HG03066 (cell line): ENCODE measurements at regions not wholly inside any gene's neighbourhood (a gene's known extent, or its start where the extent isn't known, plus 50 kb on each side); places are given as distances from the start of the nearest gene placed in this dataset.

Experiments
- ATAC-seq: cut with Tn5 transposase; IDR thresholded peaks from one replicate; pipeline ENCODE4 v1.9.1; 2021; ENCODE audit warnings: low read depth; ENCODE audit not compliant: unreplicated experiment

GRCh38 chr2:39532933-39533332, 95.8 kb upstream of the MAP4K3 start:
- ATAC-seq, result no peak

GRCh38 chr2:39534095-39534711, 97.1 kb upstream of the MAP4K3 start:
- ATAC-seq, result no peak

- ATAC-seq, result no peak
Measured at GRCh38 chr2:39535636-39536185, 98.6 kb upstream of the MAP4K3 start.

- no peak for ATAC-seq
Measured at GRCh38 chr2:39537150-39537549, 100.1 kb upstream of the MAP4K3 start.

GRCh38 chr2:39538718-39539117, 101.6 kb upstream of the MAP4K3 start:
- no peak for ATAC-seq

GRCh38 chr2:39540414-39540813, 103.3 kb upstream of the MAP4K3 start:
- ATAC-seq, result no peak

GRCh38 chr2:39541011-39541930, 104.2 kb upstream of the MAP4K3 start:
- ATAC-seq, result no peak

GRCh38 chr2:39542523-39542922, 105.4 kb upstream of the MAP4K3 start:
- no peak for ATAC-seq

GRCh38 chr2:39545957-39546356, 108.9 kb upstream of the MAP4K3 start:
- no peak for ATAC-seq

- no peak for ATAC-seq
Measured at GRCh38 chr2:39546409-39546808, 109.3 kb upstream of the MAP4K3 start.

- ATAC-seq, result no peak
Measured at GRCh38 chr2:39546937-39547336, 109.9 kb upstream of the MAP4K3 start.

- no peak for ATAC-seq
Measured at GRCh38 chr2:39547811-39548719, 111.0 kb upstream of the MAP4K3 start.

GRCh38 chr2:39549000-39549399, 111.9 kb upstream of the MAP4K3 start:
- no peak for ATAC-seq

GRCh38 chr2:39549718-39550464, 112.8 kb upstream of the MAP4K3 start:
- ATAC-seq, result no peak

GRCh38 chr2:39550701-39551285, 113.7 kb upstream of the MAP4K3 start:
- no peak for ATAC-seq

- no peak for ATAC-seq
Measured at GRCh38 chr2:39558906-39559305, 106.8 kb upstream of the TMEM178A start.

GRCh38 chr2:39563572-39563971, 102.1 kb upstream of the TMEM178A start:
- ATAC-seq, result no peak

- ATAC-seq, result no peak
Measured at GRCh38 chr2:39567507-39567906, 98.2 kb upstream of the TMEM178A start.

GRCh38 chr2:39568116-39568515, 97.6 kb upstream of the TMEM178A start:
- no peak for ATAC-seq
